Upper lobe of left lung (tissue), 6 donors: ENCODE measurements at regions not wholly inside any gene's neighbourhood (a gene's known extent, or its start where the extent isn't known, plus 50 kb on each side); places are given as distances from the start of the nearest gene placed in this dataset.

ENCODE experiments used
- ATAC-seq, 2 donors: fragments of 200-7000 bp; cut with Tn5 transposase; one replicate each; pipeline ENCODE4 v1.9.1; 2022; ENCODE audit warnings: mild to moderate bottlenecking in 2 of 2, moderate library complexity in 2 of 2; ENCODE audit not compliant: low FRiP score in 2 of 2
- DNase-seq, 2 donors: peaks; one replicate each; pipeline ENCODE4 v3.0.0-alpha.2; 2019 to 2020
- H3K27ac ChIP-seq, 4 donors: fragments of 200-600 bp; sonication (generic); one replicate each; pipeline ENCODE4 v1.5.1; 2016 to 2019
- H3K27me3 ChIP-seq, 4 donors: fragments of 200-600 bp; sonication (generic); one replicate each; pipeline ENCODE4 v1.5.1; 2017 to 2019
- H3K36me3 ChIP-seq, 4 donors: fragments of 200-600 bp; sonication (generic); one replicate each; pipeline ENCODE4 v1.5.1; 2016 to 2019
- H3K4me1 ChIP-seq, 4 donors: fragments of 200-600 bp; sonication (generic); one replicate each; pipeline ENCODE4 v1.5.1; 2018 to 2019
- H3K4me3 ChIP-seq, 4 donors: fragments of 200-600 bp; sonication (generic); one replicate each; pipeline ENCODE4 v1.5.1; 2017 to 2019; ENCODE audit warnings: mild to moderate bottlenecking in 2 of 4, moderate library complexity in 1 of 4
- H3K9me3 ChIP-seq, 4 donors: fragments of 200-600 bp; sonication (generic); one replicate each; pipeline ENCODE4 v1.5.1; 2018 to 2019
- EP300 ChIP-seq, 4 donors: sonication (generic); formaldehyde crosslinking; IDR thresholded peaks; one replicate each; pipeline ENCODE4 v1.5.1; 2017; ENCODE audit warnings: antibody characterized with exemption in 4 of 4, control low read depth in 2 of 4
- POLR2A ChIP-seq, 4 donors: fragments of 450-650 bp; IDR thresholded peaks; one replicate each; pipeline ENCODE4 v1.5.1; 2016 to 2017; ENCODE audit warnings: antibody characterized with exemption in 4 of 4, mild to moderate bottlenecking in 2 of 4
- POLR2AphosphoS5 ChIP-seq, 2 donors: sonication (generic); formaldehyde crosslinking; IDR thresholded peaks; one replicate each; pipeline ENCODE4 v1.5.1; 2017; ENCODE audit warnings: antibody characterized with exemption in 2 of 2
- WGBS, 2 donors: methylation state at CpG; one replicate each; pipeline ENCODE4 v1.1.5; 2017 to 2018; 5-methylcytosine and 5-hydroxymethylcytosine counted together
- TF ChIP-seq, protein P1 (sequence below), 6 experiments: fragments of 450-650 bp in 4 of 6; fragments of 200-600 bp in 2 of 6; sonication (generic) in 2 of 6; IDR thresholded peaks; one replicate each; pipeline ENCODE4 v1.5.1; 2016 to 2019; ENCODE audit warnings: antibody characterized with exemption in 6 of 6
- donor health status: DM: no; HTN: no; CAD: no; lungs with moderate emphysema.
- donor health status: DM: no; HTN: yes; CAD: no; lungs with severe emphysema.

DNA sequence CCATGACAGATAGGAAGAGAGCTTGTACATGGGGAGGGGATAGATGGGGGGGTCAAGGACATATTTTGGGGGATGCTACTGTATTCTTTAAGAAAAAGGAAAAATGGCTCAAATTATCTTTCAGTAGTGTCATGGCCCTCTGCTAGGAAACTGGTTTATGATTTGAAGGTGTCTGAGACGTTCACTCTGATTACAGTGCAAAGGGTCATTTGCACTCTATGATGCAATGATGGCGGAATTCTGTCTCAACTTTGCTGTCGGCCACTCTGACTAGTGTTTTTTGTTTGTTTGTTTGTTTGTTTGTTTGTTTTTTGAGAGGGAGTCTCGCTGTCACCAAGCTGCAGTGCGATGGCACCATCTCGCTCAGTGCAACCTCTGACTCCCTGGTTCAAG is 180.0 kb downstream of the SOX4 start:
- no peaks in the 10 kb centered on the region for H3K27me3 ChIP-seq
- no peak overlapping the region for H3K4me3 ChIP-seq
- TF ChIP-seq POLR2AphosphoS5 (IDR thresholded peaks at IDR 0.05) (no peak), POLR2A (IDR thresholded peaks at IDR 0.05) (no peak), EP300 (IDR thresholded peaks at IDR 0.05) (no peak)
- TF ChIP-seq, protein P1, sequence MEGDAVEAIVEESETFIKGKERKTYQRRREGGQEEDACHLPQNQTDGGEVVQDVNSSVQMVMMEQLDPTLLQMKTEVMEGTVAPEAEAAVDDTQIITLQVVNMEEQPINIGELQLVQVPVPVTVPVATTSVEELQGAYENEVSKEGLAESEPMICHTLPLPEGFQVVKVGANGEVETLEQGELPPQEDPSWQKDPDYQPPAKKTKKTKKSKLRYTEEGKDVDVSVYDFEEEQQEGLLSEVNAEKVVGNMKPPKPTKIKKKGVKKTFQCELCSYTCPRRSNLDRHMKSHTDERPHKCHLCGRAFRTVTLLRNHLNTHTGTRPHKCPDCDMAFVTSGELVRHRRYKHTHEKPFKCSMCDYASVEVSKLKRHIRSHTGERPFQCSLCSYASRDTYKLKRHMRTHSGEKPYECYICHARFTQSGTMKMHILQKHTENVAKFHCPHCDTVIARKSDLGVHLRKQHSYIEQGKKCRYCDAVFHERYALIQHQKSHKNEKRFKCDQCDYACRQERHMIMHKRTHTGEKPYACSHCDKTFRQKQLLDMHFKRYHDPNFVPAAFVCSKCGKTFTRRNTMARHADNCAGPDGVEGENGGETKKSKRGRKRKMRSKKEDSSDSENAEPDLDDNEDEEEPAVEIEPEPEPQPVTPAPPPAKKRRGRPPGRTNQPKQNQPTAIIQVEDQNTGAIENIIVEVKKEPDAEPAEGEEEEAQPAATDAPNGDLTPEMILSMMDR (IDR thresholded peaks at IDR 0.05) = no peak
- no peaks in the 10 kb centered on the region for H3K36me3 ChIP-seq
- DNase-seq = no peak
- ATAC-seq = no peak
- WGBS, 2 donors = 88 to 92% methylated on average over 6 of the region's 6 CpGs
- H3K4me1 ChIP-seq = peaks cover 15 to 30% (median 23%) of the 10 kb centered on the region in 4 donors
- no peak overlapping the region for H3K27ac ChIP-seq
- no peaks in the 10 kb centered on the region for H3K9me3 ChIP-seq

DNA sequence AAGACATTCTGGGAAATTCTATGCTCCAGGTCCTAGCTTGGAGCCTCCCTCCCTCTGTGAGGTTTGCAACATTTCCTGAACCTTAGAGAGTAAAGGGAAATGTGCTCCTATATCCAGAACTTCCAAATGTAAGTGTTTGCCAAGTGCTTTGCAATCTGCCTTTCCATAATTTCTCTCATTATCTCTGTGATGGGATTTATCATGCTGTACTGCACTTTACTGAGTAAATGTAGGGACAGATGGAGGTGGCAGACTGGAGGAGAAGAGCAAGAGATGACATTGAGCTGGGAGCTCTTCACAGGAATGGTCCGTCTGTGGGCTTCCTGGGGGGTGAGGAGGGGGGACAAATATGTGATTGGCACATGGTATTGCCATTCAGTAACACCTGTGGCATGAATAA is 184.3 kb downstream of the SOX4 start:
- Histone ChIP-seq H3K27ac (no peak overlapping the region), H3K27me3 (no peaks in the 10 kb centered on the region), H3K4me3 (no peak overlapping the region), H3K9me3 (no peaks in the 10 kb centered on the region), H3K36me3 (no peaks in the 10 kb centered on the region), H3K4me1 (no peaks in the 10 kb centered on the region)
- ATAC-seq (no peak), DNase-seq (no peak)
- 95 to 100% methylated on average over 1 of the region's 1 CpG for WGBS, 2 donors
- TF ChIP-seq EP300 (IDR thresholded peaks at IDR 0.05) (no peak), POLR2A (IDR thresholded peaks at IDR 0.05) (no peak), POLR2AphosphoS5 (IDR thresholded peaks at IDR 0.05) (no peak)
- TF ChIP-seq, protein P1 (IDR thresholded peaks at IDR 0.05) = no peak

- H3K36me3 ChIP-seq = no peaks in the 10 kb centered on the region
- no peaks in the 10 kb centered on the region for H3K27me3 ChIP-seq
- no peak overlapping the region for H3K4me3 ChIP-seq
- no peak for ATAC-seq
- TF ChIP-seq, protein P1 (IDR thresholded peaks at IDR 0.05) = no peak
- no peak for TF ChIP-seq POLR2AphosphoS5 (IDR thresholded peaks at IDR 0.05)
- no peaks in the 10 kb centered on the region for H3K4me1 ChIP-seq
- H3K9me3 ChIP-seq = no peaks in the 10 kb centered on the region
- 44 to 82% methylated on average over 2 of the region's 2 CpGs for WGBS, 2 donors
- no peak for DNase-seq
- H3K27ac ChIP-seq = no peak overlapping the region
These were observed 186.6 kb downstream of the SOX4 start for GRCh38 chr6:21780141-21780540.

DNA sequence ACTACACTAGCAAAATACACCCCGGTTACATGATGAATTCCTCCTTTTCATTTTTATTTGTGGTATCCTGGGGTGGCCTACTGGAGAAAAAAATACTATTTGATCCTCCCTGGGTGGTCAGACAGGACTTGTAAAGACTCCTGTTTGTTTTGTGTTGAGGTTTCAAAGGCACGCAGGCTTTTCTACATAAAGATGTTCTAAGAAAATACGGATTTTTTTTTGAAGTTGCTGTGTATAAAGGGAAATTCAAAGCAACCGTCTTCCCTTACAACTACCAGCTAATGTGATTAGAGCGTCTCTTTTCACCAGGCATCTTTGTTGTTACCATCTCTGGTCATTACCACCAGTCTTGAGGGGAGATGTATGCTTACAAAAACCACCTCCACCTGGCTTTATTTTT is 187.1 kb downstream of the SOX4 start:
- 82 to 85% methylated on average over 5 of the region's 5 CpGs for WGBS, 2 donors
- no peaks in the 10 kb centered on the region for H3K27me3 ChIP-seq
- no peak overlapping the region for H3K27ac ChIP-seq
- no peak for TF ChIP-seq POLR2AphosphoS5 (IDR thresholded peaks at IDR 0.05)
- TF ChIP-seq, protein P1 (IDR thresholded peaks at IDR 0.05) = no peak
- ATAC-seq = no peak
- DNase-seq = no peak
- no peaks in the 10 kb centered on the region for H3K9me3 ChIP-seq
- H3K4me3 ChIP-seq = no peak overlapping the region
- no peaks in the 10 kb centered on the region for H3K4me1 ChIP-seq
- no peaks in the 10 kb centered on the region for H3K36me3 ChIP-seq

GRCh38 chr6:21781128-21781527 is 187.6 kb downstream of the SOX4 start:
- WGBS, 2 donors = 76 to 77% methylated on average over 3 of the region's 3 CpGs
- DNase-seq (no peak), ATAC-seq (no peak)
- H3K4me3 ChIP-seq = no peak overlapping the region
- H3K4me1 ChIP-seq = no peaks in the 10 kb centered on the region
- no peak overlapping the region for H3K27ac ChIP-seq
- H3K36me3 ChIP-seq = no peaks in the 10 kb centered on the region
- no peaks in the 10 kb centered on the region for H3K9me3 ChIP-seq
- TF ChIP-seq EP300 (IDR thresholded peaks at IDR 0.05) (no peak), POLR2A (IDR thresholded peaks at IDR 0.05) (no peak), POLR2AphosphoS5 (IDR thresholded peaks at IDR 0.05) (no peak)
- TF ChIP-seq, protein P1 (IDR thresholded peaks at IDR 0.05) = no peak
- H3K27me3 ChIP-seq = no peaks in the 10 kb centered on the region
